ENCODE measurements at regions not wholly inside any gene's neighbourhood (a gene's known extent, or its start where the extent isn't known, plus 50 kb on each side); places are given as distances from the start of the nearest gene placed in this dataset.

GRCh38 chr2:39948016-39948719 is 169.1 kb upstream of the THUMPD2 start:
- TF ChIP-seq CTCF (IDR thresholded peaks at IDR 0.05), result no peak
- no peak for TF ChIP-seq POLR2A (IDR thresholded peaks at IDR 0.05)
